CD1c-positive myeloid dendritic cell (primary cell): ENCODE measurements at regions not wholly inside any gene's neighbourhood (a gene's known extent, or its start where the extent isn't known, plus 50 kb on each side); places are given as distances from the start of the nearest gene placed in this dataset.
"Not testable (repeated sequence)": the region's sequence is repeated elsewhere in the genome, so short reads cannot be mapped to it uniquely, and the experiment has no call there.

ENCODE experiments used
- DNase-seq: peaks from one replicate; pipeline ENCODE4 v3.0.0-alpha.2; 2016; ENCODE audit errors: extremely low spot score

DNA sequence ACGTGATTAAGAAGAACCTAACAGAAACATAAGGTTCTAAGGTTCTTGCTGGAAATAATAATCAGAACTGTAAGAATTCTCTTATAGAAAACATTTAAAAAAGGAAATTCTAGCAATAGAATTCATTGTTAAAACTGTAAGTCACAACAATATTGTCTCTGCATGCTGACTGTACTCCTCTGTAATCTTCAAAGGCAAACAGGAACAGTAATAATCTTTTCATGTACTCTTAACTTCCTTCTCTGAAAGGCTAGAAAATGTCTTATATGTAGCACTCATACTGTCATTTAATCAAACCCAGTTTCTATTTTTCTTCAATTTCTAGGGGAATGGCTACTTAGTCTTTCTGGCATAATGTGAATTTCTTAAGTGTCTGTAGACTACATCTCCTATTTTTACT, 103.5 kb upstream of the AGAP9 start:
- not testable (repeated sequence) for DNase-seq

- peak; percentile 33 for DNase-seq
These were observed 99.3 kb upstream of the AGAP9 start for GRCh38 chr10:47622719-47623118.

DNA sequence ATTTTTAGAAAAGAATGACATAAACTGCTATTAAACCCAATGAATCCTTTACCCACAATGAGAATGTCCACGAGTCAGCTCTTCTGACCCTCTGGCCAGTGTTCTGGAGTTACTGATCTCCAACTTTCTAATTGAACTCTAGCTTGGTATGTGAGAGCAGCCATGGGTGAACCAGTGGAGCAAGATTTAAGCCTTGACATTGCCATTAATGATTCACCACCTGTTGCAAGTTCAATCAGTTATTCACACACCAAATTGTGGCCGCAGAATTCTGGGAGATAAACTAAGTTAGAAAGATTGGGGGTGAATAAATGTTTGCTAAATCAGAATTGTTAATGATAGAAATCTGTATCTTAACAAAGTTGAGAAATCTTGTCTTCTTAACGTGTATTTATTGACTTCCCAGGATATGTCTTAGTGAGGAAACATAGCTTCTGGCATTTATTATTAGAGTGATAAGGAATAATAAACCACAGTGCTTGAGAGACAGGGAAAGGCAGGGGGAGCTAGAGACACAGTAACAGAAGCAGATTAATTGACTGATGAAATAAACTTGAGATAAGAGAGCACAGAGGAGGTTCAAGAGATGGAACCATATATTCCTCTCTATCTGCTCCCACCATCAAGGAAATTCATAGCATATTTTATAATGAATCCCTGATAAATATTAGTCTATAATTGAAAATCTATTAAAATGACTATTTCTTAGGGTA, 96.0 kb upstream of the AGAP9 start:
- DNase-seq: not testable (repeated sequence)

- DNase-seq: not testable (repeated sequence)
These were observed 85.9 kb upstream of the AGAP9 start for GRCh38 chr10:47609311-47609710.

DNA sequence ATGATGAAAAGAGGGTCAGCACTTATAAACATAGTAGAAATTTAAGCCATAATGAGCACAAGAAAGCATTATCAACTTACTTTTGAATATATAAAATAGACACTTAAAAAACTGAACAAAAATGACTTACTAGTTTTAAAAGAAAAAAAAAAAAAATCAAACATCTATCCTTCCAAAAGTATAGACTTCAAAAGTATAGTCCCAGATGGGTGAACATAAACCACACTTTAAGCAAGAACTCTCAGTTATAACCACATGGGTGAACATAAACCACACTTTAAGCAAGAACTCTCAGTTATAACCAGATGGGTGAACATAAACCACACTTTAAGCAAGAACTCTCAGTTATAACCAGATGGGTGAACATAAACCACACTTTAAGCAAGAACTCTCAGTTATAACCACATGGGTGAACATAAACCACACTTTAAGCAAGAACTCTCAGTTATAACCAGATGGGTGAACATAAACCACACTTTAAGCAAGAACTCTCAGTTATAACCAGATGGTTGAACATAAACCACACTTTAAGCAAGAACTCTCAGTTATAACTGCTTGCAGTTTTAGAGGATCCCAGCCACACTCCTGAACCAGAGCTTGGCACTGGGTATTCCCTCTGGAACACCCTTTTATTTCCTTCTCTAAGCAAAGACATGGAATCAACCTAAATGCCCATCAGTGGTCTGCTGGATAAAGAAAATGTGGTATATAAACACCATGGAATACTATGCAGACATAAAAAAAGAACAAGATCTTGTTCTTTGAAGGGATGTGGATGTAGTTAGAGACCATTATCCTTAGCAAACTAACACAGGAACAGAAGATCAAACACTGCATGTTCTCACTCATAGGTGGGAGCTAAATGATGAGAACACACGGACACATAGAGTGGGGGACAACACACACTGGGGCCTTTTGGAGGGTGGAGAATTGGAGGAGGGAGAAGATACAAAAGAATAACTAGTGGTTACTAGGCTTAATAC, 82.6 kb upstream of the AGAP9 start:
- not testable (repeated sequence) for DNase-seq

GRCh38 chr10:47600604-47601003, 77.2 kb upstream of the AGAP9 start:
- DNase-seq: not testable (repeated sequence)

DNA sequence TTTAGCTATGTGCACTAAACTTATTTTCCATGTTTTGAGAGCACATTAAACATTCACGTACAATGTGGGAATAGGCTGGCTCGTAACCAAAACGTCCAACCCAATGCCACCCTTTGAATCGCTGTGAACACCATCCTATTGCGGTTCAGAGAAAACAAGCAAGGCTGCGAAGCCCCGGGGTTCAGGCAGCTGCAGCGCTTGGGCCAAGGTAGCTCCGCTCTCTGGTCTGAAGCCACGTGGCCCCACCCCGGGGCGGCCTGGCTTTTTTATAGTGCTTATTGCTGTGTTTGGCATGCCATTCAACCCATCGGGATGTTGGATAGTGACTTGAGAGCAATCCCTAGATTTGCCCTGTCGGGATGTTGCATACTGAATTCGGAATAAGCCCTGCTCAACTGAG, 76.7 kb upstream of the AGAP9 start:
- DNase-seq: not testable (repeated sequence)

- DNase-seq: not testable (repeated sequence)
These were observed 76.2 kb upstream of the AGAP9 start for GRCh38 chr10:47599657-47600056.

- DNase-seq: not testable (repeated sequence)
These were observed 70.4 kb upstream of the AGAP9 start for GRCh38 chr10:47593805-47594204.

GRCh38 chr10:47593129-47593528, 69.7 kb upstream of the AGAP9 start:
- not testable (repeated sequence) for DNase-seq

- not testable (repeated sequence) for DNase-seq
These were observed 67.5 kb upstream of the AGAP9 start for GRCh38 chr10:47590956-47591355.

DNA sequence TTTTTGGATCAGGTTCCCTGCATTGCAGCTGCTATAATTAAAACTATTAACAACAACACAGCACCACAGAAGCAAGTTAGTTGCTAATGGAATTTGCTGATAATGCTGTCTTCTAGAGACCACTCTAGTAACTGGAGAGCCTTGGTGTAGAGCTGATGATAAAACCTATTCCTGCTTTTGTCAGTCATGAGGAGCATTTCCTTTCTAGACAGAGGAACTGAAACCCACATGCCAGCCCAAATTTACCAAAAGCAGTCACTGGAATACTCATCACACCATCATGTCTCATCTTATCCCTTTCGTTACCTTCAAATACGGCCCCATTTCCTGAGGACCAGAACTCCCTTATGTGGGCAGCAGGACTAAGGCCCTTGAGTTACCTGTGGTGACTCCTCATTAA, 67.1 kb upstream of the AGAP9 start:
- DNase-seq: peak; percentile 41

DNA sequence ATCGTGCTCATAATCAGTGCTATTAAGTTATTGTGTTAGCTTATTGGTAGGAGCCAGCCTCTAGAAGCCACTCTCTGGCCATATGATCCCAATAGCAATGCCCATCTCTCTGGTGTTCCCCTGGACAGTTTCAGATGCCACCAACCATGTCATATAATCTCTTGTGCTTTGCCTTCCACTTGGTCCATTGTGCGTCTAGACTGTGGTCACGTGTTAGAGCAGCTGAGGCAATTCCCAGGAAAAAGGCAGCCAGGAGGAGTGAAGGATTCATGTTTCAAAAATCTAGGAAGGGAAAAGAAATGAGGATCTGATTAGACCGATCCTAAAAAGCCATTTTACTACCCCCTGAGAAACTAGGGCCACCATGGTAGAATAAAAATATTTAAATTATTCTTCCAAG, 58.6 kb upstream of the AGAP9 start:
- not testable (repeated sequence) for DNase-seq

DNA sequence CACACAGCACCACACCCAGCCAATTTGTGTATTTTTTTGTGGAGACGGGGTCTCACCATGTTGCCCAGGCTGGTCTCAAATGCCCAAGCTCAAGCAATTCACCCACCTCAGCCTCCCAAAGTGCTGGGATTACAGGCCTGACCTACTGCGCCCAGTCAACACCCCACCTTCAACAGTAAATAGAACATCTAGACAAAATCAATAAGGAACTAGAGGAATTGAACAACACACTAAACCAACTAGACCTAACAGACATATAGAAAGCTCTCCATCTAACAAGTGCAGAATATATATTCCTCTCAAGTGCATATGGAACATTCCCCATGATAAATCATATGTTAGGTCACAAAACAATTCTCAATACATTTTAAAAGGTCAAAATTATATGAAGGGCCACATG, 56.6 kb upstream of the AGAP9 start:
- not testable (repeated sequence) for DNase-seq

GRCh38 chr10:47578547-47578946, 55.1 kb upstream of the AGAP9 start:
- DNase-seq: not testable (repeated sequence)
